NCI-H2107 (cell line): ENCODE measurements at regions not wholly inside any gene's neighbourhood (a gene's known extent, or its start where the extent isn't known, plus 50 kb on each side); places are given as distances from the start of the nearest gene placed in this dataset.

ENCODE experiments used
- DNase-seq: peaks from one replicate; lab custom pipeline; 2025; lab: John Stamatoyannopoulos, UW

DNA sequence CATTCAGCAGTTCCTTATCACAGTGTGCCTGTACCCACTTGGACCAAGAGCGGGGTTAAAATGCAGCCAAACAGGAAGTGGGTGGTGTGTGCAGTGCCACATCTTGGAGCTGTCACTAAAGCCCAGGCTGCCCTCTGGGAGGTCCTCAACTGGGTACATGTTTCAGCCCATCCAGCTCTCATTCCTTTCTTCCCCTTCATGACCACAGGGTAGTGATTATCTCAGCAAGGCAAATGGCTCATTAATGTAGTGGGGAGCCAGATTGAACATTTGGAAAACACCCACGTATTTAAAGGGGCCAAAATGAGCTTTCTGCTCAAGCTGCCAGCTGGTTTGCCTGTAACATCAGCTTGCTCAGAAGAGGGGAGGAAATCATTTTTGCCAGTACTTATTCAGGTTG is 210.8 kb upstream of the BTG1 start:
- no peak for DNase-seq

DNA sequence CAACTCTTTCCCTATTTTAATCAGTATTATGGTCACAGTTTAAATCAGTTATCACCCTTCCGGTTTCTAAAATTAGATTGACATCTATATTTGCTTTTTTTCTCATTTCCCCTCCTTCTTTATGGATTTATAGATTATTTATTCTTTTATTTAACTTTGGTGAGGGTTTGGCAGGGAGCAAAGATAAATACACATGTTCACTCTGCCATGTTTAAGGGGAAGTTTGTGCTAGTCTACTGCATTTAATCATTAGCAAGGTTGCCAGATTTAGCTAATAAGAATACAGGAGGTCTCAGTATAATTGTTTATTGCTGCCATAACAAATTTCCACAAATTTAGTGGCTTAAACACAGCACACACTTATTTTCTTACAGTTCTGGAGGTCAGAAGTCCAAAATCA is 204.0 kb upstream of the BTG1 start:
- DNase-seq: no peak

DNA sequence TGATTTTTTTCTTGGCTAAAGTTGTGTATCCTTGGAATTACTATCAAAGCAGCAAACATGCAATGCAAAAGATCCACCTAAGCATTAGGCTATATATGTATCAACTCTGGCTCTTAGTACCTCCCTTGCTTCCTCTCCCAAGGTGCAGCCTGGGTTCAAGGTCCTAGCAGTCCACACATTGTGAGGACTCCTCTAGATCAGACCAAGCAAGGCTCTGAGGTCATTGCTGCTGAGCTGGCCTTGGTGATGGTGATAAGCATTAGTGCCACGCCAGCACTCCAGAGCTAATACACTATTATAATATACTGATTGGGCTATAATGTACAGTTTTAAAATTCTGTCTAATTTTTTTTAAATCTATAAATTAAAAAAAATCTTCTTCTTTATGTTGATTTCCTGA is 196.9 kb upstream of the BTG1 start:
- no peak for DNase-seq

DNA sequence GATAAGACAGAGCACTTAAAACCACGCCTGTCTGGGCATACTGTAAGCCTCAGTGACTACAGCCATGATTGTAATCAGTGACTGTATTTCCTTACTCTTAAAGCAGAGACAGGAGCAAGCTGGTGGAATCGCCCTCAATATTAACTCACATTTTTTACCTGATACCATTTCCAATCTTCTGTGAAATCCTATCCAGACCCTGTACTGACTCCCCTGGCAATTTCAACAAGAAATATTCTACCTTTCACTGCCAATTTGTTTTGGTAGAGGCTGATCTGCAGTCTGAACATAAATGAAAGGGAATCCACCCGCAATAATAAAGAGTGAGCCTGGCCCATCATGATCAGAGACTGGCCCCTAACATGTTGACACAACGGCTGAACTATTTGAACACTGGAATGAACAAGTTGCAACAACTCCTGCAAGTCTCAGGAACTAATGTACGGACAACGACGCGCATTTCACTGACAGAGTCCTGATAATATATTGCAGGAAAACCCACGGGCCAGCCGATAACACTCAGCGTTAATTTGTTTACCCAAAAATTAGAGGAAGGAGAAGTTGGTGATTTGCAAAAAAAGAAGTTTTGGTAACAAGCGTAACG is 195.5 kb upstream of the BTG1 start:
- no peak for DNase-seq

DNA sequence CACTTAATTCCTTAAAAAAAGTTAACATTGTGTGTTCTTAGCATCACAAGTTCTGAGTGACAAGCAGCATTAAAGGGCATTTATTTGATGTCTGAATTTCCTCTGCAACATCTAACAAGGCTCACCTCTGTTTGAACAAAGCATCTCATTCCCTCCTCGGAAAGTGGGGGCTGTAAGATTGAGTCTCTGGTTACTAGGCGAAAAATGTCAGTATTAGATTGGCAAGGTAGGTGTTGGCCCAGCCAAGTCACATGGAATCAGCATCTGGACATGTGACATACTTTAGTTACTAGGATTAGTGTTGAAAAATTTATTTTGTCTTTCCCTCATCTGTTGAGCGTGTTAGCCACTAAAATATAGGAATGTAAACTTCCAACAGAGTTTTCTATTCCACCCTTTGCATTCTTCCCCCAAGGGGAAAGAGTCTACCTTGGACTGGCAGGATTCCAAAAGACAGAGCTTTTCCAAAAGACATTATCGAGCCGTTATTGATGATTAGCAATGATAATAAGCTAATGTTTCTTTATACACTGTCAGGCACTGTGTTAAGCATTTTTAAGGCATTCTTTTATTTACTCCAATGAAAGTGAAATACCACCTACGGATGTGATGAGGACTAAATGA is 194.9 kb upstream of the BTG1 start:
- no peak for DNase-seq

DNA sequence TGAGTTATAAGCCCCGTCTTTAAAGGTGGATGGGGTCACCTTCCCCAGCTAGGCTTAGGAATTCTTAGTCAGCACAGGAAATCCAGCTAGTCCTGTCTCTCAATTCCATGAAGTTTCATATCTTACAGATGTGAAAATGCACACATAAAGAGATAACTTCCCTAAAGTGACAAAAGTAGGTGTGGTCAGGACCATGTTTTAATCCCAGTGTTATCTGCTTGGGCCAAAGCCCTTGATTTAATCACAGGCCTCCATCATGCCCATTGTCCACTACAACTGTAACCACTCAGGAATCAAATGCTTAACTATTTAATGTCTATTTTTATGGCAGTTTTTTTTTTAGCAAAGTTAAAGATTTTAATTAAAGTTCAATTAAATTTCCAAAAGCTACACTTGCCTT is 194.4 kb upstream of the BTG1 start:
- DNase-seq: no peak

DNA sequence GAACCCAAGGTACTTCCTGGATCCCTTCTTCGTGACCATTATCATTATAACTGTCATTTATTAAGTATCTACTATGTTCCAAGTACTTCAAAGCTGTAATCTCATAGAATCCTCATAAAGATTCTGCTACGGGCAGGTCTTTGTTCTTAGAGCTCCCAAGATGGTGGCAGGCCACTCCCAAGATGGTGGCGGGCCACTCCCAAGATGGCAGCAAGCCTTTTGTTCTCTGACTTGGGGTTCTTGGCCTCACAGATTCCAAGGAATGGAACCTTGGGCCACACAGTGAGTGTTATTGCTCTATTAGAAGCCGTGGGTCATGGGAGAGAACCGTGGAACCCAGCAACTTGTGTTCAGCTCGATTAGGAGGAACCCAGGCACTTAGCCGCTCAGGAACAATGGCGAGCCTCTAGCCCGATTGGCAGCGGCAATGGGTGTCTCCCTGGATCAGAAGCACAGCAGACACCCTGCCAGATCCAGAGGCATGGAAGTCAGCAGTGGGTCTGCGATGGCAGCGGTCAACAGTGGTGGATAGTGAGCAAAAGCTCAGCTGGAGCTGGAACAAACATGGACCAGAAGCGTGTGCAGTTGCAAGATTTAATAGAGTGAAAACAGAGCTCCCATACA is 193.7 kb upstream of the BTG1 start:
- no peak for DNase-seq

DNA sequence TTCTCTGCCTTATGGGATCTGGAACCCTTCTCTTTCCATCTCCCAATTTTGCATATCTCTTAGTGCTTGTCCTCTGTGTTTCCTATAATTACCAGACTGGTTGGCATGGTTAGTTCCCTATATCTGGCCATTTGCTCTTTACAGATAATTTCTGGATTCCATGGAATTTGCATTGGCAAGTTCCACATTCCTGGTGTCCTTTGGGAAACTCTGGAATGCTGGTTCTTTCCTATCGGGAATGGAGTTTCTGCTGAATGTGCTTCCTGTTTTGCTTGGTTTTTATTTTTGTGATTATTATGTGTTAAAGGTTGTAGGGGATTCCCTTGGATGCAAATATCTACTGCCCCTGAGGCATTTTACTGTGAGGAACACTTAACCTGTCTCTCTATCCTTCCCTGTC is 193.0 kb upstream of the BTG1 start:
- no peak for DNase-seq

DNA sequence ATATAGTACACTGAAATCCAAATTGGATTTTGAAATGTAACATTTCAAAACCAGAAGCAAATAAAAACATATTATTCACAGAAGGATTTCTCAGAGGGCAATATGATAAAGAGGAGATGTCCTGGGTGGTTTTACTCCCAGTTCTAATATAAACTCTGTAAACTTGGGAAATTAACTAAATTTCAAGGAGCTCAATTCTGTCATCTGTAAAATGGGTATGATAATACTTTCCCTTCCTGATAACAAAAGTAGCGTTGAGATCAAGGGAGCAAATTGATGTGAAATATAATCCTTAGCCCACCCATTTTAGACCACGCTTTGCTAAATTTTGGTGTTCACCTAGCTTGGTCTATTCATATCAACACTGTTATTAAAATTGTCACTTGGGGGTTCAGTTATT is 192.5 kb upstream of the BTG1 start:
- no peak for DNase-seq

DNA sequence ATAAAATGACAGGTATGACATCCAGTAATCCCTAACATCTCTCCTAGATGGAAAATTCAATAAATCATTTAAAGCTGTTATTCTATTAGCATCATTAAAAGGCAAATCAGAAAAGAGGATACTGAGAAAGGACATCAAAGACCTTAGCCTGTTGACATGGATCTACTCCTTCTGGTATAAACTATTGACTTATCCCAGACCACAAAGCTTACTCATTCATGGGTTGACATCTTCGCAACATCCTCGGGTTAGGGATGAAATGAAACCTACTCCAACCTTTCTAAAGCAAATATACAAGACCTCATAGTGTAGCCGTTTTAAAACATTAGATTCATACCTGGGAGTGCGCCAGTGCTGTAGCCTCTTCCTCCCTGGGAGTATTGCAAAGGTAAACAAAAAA is 191.5 kb upstream of the BTG1 start:
- no peak for DNase-seq

DNA sequence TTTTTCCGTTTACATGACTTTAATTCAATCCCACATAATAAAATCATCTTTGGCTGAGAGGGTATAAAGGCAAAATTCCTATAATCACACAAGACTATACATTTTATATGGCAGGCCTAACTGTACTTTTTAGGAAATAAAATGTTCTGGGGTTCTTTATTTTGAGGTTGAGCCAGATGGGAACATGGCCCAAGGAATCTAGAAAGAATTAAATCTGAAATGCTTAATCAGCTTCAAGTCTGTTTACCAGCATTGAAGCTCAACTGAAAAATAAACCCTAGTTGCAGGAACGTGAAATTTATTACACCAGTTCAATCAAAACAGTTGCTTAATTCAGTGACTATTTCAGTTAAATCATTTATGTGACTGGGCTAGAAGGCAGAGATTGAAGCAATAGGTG is 191.0 kb upstream of the BTG1 start:
- no peak for DNase-seq

DNA sequence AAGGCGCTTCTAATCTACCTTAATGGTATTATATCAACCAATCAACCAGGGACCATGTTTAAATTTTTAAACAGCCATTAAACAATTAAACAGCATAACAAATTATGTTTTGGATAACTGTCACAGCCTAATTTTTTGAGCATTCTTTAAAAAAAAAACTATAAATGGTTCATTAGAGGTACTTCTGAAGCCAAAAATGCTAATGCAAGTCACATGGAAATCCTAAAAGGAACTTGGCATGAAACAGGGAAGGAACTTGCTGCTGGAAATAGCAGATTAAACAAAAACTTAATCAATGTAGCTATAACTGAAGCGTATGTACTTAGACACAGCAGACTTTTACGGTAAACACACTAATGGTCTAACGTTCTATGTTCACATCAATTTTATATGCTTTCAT is 190.2 kb upstream of the BTG1 start:
- DNase-seq: no peak

DNA sequence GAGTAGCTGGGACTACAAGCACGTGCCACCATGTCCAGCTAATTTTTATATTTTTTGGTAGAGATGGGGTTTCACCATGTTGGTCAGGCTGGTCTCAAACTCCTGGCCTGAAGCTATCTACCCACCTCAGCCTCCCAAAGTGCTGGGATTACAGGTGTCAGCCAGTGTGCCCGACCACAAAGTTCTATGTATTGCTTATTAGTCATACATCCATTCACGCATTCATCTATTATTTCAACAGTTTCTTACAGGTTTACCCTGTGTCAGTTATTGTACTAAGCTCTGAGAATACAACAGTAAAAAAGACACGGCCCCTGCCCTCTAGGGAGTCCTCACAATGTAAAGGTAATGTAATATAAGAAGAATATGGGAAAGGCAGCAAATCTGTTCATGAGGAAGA is 188.9 kb upstream of the BTG1 start:
- no peak for DNase-seq

DNA sequence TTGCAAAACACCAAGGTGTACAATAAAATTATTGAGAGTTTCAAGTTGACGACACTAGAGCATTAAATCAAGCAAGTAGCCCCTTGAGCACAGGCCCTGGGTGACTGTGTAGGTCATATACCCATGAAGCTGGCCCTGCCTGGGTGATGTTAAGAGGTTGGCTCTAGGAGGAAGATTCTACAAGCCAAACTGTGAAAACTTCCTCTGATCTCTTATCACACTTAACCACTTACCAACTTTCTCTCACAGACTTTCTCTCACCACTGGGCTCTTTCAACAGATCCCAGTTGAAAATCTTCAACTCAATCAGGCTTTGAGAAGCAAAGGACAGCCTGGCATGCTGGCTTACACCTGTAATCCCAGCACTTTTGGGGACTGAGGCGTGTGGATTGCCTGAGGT is 186.9 kb upstream of the BTG1 start:
- no peak for DNase-seq

DNA sequence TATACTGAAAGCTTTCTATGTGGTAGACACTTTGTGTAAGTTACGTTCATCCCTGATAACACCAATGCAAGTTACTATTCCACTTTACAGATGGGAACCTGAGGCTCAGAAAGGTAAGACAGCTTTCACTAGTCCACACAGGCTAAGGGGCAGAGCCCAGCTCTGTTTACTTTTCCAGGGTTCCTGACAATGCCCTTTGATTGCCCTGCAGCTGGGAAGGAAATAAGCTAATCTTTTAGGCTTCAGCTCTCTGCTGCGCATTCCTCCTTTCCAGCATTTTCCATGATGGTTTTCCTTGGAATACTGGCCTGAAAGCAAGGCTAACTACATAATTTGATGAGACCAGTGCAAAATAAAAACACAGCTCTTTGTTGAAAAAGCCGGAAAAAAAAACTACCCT is 185.7 kb upstream of the BTG1 start:
- DNase-seq: no peak

DNA sequence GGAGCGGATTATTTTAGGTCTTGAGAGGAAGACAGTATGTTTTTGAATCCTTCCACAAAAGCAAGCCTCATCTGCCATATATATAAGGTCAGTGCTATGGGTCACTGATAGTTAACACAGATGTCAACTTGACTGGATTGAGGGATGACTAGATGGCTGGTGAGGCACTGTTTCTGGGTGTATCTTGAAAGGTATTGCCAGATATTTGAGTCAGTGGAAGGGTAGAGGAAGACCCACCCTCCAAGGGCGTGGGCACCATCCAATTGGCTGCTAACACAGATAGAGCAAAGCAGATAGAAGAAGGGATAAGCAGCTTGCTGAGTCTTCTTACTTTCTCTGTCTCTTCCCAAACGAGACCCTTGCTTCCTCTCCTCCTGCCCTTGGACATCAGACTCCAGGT is 185.0 kb upstream of the BTG1 start:
- DNase-seq: no peak

DNA sequence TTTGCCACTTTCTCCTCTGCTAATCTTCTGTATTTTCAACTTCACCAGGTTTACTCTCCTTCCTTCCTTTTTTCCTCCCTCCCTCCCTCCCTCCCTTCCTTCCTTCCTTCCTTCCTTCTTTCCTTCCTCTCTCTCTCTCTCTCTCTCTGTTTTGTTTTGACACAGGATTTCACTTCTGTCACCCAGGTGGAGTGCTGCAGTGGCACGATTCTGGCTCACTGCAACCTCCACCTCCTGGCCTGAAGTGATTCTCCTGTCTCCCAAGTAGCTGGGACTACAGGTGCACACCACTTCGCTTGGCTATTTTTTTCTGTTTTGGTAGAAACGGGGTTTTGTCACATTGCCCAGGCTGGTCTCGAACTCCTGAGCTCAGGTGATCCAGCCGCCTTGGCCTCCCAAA is 181.2 kb upstream of the BTG1 start:
- no peak for DNase-seq

DNA sequence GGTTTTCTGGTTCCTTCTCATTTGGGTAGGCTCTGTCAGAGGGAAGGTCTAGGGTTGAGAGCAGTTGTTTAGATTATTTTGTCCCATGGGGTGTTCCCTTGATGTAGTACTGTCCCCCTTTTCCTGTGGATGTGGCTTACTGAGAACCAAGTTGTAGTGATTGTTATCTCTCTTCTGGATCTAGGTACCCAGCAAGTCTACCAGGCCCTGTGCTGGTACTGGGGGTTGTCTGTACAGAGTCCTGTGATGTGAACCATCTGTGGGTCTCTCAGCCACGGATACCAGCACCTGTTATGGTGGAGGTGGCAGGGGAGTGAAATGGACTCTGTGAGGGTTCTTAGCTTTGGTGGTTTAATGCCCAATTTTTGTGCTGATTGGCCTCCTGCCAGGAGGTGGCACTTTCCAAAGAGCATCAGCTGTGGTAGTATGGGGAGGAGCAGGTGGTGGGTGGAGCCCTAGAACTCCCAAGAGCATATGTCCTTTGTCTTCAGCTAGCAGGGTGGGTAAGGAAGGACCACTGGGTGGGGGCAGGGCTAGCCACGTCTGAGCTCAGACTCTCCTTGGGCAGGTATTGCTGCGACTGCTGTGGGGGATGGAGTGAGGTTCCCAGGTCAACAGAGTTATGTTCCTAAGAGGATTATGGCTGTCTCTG is 179.3 kb upstream of the BTG1 start:
- DNase-seq: no peak

DNA sequence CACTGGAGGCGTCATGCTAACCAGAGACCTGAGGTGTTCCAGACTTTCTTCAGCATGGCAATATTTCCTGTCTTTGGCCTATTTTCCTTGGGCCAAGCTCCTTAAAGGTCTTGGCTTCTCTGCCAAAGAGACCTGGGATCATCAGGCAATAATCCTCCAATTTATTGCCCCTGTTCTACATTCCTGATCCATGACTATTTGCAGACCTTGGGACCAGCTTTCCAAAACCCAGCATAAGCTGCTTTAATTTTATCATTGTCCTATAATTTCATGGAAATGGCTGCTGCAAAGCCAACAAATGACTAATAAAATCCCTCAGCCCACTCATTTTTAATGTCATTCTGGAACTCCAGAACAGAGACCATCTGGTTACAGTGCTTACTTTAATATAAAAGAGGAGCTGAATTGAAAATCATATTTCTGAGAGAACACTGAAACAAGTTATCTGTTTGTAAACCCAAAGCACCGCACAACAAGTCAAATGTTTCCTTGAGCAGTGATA is 166.9 kb upstream of the BTG1 start:
- no peak for DNase-seq

DNA sequence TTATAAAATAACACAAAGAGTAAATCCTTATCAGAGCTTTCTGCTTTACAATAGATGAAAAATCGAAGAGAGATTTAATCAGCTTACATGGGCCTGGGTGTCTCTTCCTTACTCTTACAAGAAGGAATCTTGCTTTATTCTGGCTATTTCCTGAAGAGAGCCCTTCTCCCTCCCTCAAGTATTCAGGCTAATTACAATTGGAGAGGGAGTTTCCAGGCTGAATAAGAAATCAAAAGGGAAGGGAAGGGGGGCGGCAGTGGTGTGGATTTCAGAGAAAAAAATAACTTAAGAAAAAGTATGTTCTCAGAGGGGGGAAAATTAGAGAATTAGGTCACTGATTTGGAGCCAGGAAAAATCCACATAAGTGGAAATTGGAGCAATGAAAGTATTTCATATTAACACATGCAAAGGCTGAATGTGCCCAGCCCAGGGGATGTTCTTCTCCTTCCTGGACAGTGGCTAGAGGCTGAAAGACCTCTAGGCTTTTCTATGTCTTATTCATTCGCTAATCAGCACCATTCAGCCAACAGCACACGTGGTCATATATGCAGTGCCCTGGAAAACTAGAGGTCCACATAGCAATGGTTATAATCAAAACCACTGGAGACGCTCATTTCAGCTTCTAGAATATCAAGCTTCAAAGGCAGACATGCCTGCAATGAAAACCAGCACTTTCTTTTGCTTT is 158.9 kb upstream of the BTG1 start:
- DNase-seq: no peak

DNA sequence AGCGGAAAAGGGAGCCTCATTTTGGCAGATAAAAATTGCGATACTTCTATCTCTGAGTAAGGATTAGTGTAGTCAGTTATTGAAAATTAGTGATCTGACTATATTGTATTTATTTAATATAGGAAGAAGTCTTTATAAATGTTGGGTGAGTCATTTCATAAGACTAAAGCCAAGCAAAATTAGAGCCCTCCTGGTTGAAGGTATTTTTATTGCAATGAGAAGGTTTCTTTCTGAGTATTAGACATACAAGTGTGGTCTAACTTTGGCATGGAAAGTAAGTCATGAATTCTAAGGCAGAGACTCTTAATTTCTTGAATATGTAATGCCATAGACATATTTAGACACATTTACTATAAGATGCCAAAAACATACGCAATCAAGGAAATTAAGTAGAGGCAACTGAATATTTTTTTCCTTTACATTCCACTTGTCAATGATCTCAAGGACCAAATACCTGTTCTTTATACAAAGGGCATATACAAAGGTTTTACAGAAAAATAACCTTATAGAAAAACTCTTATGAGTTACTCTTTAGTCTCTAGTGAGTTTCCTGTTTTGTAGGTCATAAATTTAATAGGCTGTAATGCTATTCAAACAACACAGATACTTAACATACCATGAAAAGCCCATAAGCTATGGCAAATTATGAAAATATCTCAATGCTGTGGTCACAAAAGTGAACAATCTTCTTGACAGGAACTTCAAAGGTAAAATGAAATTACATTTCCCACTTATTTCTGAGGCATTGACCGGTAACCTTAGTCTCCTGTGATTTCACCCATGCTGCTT is 156.6 kb upstream of the BTG1 start:
- DNase-seq: no peak

DNA sequence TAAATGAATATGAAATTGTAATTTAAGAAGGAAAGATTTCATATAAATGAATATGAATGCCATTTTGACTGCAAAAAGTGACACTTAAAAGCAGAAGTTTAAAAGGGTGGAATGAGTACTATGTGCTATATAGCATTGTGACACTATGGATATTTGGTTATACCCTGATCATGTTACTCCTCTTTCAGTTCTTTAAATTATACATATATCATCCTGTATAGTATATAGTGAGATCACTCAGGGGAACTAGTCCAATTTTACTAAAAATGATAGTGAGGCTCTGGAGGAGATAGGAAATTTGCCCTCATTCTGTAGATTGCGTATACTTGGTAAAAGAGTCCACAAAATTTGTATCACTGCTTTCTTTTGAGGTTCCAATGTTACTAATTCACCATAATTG is 155.7 kb upstream of the BTG1 start:
- DNase-seq: no peak
